ENCODE measurements at regions not wholly inside any gene's neighbourhood (a gene's known extent, or its start where the extent isn't known, plus 50 kb on each side); places are given as distances from the start of the nearest gene placed in this dataset.

GRCh38 chr2:237254911-237255578 is 158.9 kb downstream of the COL6A3 start:
- Histone ChIP-seq H3K27ac (replicated peaks) (no peak overlapping the region), H3K4me3 (replicated peaks; ENCODE audit: insufficient read depth, low read length) (no peak overlapping the region)

GRCh38 chr2:237256887-237257286 is 157.1 kb downstream of the COL6A3 start:
- DNase-seq (ENCODE audit: low read depth in 1 of 2, low spot score in 1 of 2), result no peak

More at GRCh38 chr2:237254911-237255578, 158.9 kb downstream of the COL6A3 start:
- DNase-seq (ENCODE audit: low read depth in 1 of 2, low spot score in 1 of 2), result no peak
- TF ChIP-seq CTCF (IDR thresholded peaks at IDR 0.05; ENCODE audit: insufficient read depth, low read length), result no peak
- TF ChIP-seq SPI1 (IDR thresholded peaks at IDR 0.05; ENCODE audit: borderline replicate concordance, low read depth), result no peak
- TF ChIP-seq REST (IDR thresholded peaks at IDR 0.05; ENCODE audit: insufficient replicate concordance, low read depth), result no peak
- TF ChIP-seq GABPA (IDR thresholded peaks at IDR 0.05; ENCODE audit: low read depth), result no peak
- no peak for TF ChIP-seq POLR2AphosphoS5 (IDR thresholded peaks at IDR 0.05; ENCODE audit: low read depth)
- peaks cover 2% of the 10 kb centered on the region for H3K27me3 ChIP-seq (ENCODE audit: insufficient read depth, poor library complexity, severe bottlenecking)

More at GRCh38 chr2:237256887-237257286, 157.1 kb downstream of the COL6A3 start:
- Histone ChIP-seq H3K4me3 (replicated peaks; ENCODE audit: insufficient read depth, low read length) (no peak overlapping the region), H3K27me3 (ENCODE audit: insufficient read depth, poor library complexity, severe bottlenecking) (peaks cover 2% of the 10 kb centered on the region), H3K27ac (replicated peaks) (no peak overlapping the region)
- TF ChIP-seq SPI1 (IDR thresholded peaks at IDR 0.05; ENCODE audit: borderline replicate concordance, low read depth) (no peak), CTCF (IDR thresholded peaks at IDR 0.05; ENCODE audit: insufficient read depth, low read length) (no peak), POLR2AphosphoS5 (IDR thresholded peaks at IDR 0.05; ENCODE audit: low read depth) (no peak), GABPA (IDR thresholded peaks at IDR 0.05; ENCODE audit: low read depth) (no peak), REST (IDR thresholded peaks at IDR 0.05; ENCODE audit: insufficient replicate concordance, low read depth) (no peak)
